ENCODE measurements at regions not wholly inside any gene's neighbourhood (a gene's known extent, or its start where the extent isn't known, plus 50 kb on each side); places are given as distances from the start of the nearest gene placed in this dataset.
"Not testable (repeated sequence)": the region's sequence is repeated elsewhere in the genome, so short reads cannot be mapped to it uniquely, and the experiment has no call there.

DNA sequence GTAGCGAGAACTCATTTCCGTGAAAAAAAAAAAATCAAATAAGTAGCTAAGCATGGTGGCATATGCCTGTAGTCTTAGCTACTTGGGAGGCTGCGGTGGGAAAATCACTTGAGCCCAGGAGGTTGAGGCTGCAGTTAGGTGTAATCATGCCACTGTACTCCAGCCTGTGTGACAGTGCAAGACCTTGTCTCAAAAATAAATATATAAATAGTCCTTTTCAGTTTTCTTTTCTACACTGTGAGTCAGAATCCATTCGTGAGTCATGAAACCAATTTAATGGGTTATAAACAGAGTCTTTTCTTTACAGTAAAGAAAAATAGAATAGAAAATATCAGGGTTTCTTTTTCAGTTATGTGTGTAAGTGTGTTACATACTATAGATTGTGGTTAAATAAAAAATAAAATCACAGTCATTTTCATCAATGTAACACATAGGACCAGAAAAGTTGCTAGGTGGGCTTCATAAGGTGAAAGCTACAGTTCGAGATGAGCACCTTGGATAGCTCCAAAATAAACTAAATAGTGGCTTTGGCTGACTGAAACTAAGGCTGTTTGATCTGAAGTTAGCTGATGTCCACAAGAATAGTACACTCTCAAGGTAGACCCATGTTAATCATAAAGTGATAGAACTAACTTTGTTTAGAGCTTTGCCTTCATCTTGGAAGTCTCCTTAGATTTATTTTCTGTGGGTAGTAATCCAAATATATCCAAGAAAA is 781.1 kb downstream of the GATA3 start:
- no peak for DNase-seq

DNA sequence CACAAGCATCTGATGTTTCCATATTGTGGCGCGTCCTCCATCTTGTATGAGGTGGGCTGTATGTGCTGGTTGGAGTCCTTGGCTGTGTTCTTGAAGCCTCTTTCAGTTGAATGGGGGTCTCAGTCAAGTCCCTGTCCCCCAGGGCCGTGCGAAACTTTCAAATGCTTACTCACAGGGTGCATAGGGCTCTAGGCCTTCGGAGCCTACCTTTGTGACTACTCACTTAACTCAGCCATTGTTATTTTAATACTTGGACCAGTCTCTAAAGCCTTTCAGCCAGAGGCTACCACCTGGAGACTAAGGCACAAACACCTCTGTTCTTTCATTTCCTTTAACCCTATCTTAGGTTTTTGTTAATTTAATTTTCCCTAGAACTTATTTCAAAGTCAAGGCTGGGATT is 785.9 kb downstream of the GATA3 start:
- DNase-seq, result no peak

DNA sequence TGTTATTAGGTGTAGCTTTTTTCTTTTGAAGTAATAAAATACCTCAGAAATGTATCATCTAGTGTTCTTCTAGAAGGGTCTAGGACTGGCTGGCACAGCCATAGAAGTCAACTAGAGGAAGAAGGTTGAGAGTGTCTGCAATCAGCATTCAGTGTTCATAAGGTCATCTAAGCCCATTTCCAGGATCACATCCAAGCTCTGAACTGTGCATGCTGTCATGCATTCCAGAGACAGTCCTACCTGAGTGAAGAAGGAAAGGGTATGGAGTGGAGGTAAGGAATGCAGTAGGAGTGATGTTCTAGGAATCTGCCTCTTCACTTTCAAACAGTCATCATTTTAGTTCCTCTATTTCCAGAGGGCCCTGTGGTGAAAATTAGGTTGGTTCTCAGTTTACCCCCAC is 789.7 kb downstream of the GATA3 start:
- no peak for DNase-seq

DNA sequence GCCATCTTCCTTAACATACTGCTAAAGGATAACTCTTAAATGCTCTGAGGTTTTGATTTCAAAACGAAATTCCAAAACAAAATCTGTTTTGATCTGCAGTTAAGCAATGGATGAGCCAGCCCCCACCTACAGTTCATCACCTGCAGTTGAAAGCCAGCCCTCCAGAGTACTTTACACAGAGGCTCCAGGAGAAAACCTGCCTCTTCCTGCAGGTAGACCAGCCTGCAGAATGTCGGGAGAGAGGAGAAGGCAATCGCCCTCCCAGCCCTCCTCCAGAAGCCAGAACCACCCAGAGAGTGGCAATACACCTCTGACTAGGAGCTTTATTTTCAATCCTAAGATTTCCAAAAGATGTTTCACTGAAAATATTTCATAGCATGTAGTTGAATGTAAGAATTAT is 798.1 kb downstream of the GATA3 start:
- DNase-seq, result no peak

DNA sequence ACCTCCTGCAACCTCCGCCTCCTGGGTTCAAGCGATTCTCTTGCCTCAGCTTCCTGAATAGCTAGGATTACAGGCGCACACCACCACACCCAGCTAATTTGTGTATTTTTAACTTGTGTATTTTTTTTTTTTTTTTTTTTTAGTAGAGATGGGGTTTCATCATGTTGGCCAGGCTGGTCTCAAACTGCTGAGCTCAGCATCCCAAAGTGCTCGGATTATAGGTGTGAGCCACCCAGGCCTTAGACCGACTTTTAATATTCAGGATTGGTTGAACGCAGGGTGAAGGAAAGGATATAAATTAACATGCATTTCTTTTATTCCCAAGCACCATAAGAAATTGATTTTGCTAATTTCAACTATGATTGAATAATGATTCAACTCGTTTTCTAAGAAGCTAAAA is 798.6 kb downstream of the GATA3 start:
- DNase-seq, result no peak

DNA sequence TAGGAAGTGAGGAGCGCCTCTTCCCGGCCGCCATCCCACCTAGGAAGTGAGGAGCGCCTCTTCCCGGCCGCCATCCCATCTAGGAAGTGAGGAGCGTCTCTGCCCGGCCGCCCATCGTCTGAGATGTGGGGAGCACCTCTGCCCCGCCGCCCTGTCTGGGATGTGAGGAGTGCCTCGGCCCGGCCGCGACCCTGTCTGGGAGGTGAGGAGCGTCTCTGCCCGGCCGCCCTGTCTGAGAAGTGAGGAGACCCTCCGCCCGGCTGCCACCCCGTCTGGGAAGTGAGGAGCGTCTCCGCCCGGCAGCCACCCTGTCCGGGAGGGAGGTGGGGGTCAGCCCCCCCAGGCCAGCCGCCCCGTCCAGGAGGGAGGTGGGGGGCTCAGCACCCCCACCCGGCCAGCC is 814.4 kb downstream of the GATA3 start:
- not testable (repeated sequence) for DNase-seq

DNA sequence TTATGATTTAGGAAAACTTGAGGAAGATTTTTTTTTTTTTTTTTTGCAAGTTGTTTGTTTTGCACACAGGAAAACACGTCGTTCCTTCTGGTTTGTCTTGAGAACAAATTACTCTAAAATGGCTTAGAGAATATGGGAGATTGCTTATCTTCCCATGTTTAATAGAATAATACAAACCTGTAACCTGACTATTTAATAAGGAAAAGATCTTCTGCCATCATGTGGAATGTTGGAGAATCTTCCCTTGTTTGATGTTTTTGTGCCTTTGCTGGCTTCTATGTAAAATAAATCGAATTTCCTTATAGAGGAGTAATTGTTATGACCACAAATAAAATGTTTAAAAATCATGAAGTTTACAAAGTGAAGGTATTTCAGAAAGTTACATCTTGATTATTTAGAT is 818.8 kb downstream of the GATA3 start:
- no peak for DNase-seq

DNA sequence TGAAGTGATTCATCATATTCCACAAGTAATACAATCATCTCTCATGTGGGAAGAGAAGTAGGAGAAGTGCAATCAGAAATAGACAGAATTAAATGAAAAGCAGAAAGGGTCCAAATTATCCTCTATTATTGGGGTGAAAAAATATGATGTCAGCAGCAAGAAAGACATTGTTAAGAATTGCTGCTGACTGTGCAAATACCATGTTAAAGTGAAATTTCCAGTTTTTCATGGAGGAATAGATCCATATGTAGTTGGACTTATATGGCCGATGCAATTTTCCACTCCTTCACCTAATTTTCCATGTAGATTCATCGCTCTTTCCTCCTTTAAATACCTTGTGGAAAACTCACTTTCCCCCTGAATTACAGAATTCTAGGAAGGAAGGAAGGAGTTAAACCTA is 819.8 kb downstream of the GATA3 start:
- DNase-seq, result no peak

DNA sequence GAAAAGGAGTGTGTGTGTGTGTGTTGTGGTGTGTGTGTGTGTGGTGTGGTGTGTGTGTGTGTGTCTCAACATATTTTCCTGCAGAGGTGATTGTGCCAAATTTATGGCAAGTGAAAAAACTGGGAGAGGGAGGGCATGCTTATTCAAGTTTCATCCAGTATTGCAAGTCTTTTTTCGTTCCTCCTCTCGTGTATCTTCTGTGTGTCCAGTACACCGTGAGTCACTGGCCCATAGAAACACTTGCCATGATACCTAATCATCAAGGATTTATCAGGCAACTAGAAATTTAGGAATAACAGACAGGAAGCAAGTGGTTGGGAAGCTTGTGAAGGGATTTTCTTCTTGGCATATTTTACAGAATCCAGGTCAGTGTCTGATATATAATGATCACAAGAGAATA is 820.5 kb downstream of the GATA3 start:
- no peak for DNase-seq

DNA sequence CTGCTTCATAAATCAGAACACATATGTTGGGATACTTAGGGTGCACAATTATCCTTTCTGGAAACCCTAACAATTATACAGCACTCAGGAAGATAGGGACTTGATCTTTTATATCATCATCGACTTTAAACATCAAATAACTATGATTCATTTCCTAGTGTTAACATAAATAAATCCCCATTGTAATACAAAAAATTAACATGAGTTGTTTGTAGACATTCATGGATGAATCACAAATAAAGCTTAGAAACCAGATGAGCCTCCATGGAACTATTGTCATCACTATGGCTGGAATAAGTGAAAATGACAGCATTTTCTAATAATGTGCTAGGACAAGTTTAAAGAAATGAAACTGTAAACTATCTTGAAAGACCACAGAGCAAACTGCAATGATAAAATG is 821.7 kb downstream of the GATA3 start:
- no peak for DNase-seq

DNA sequence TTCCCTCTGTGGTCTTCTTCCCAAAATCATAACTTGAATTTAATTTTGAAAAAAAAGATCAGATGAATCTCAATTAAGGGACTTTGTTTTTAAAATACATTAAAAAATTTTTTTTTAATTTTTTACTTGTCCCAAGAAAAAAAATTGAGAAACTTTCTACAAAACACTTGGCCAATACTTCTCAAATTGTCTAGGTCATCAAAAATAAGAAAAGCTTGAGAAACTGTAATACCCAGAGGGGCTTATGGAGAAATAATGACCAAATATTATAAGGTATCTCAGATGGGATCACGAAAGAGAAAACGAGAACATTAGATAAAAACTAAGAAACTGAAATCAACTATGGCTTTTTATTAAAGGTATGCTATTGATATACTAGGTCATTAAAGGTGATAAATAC is 835.0 kb downstream of the GATA3 start:
- no peak for DNase-seq

DNA sequence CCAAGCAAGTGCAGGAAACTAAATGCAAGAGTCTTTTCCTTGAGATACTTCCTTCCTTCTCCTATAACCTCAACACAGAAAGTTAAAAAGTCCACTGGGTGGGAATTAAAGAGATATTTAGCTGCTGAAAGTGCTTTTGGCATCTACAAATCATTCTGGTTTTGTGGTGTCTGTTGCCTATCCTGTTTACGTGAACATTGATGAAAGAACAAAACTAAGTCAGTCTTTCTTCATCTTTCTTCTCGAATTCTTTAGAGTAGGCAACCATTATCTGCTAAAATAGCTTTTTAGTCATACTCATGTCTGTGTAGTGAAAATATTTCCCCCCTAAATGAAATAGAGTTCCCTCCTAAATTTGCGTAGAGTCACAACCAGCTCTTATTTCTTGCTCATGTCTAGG is 838.6 kb downstream of the GATA3 start:
- no peak for DNase-seq

DNA sequence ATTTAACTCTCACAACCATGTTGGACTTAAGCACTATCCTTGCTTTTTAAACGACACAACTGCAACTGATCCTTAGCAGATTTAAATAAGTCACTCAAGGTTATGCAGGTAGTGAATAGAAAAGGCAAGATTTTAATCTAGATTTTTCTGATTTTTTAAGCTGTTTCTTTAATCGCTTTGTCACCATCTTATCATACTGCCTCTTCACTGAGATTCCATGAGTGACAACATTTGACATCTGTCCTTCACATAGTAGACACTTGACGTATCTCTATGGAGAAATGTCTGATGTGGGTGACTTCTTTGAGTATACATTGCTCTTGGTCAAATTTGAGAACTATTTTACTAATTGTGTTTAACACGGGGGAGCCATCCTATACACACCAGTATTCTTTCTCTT is 839.7 kb downstream of the GATA3 start:
- no peak for DNase-seq

DNA sequence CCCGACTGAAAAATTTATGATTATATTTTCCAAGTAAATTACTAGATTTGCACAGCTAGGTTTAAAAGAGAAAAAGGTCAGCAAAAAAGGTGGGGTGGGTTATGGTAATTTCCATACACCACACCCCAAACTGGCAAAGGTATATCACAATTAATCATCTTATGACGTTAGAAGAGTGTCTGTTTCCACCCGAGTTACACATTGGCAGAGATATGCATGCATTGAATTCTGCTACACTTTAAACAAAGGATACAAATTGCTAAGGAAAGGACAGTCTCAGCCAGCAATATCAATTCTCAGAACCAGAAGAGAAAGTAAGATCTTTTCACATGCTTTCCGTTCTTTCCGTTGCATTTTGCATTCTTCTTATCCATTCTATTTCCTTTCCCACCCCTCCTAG is 843.3 kb downstream of the GATA3 start:
- DNase-seq, result no peak

DNA sequence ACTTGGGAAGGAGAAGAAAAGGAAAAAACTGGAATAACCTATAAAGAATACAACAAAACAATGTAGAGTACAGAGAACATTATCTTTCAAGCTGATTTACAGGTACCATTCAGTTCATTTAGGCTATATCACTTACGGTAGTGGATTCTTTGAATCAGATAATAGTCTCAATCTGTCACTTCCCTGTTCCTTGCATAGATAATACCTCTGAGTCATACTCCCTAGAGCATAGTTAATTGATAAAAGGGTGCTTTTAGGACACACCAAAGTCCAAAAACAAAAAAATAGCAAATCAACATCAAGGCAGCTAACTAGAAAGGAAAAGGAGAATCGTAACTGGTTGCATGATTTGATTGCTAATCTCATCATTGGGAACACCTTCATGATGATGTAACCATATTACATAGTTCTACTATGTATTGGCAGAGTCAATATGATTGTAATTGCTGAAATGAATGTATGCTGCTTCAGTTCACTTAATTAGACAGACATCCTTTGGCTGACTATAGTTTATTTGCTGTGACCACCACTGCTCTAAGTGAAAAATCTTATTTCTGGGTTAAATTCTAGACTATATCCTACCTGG is 844.4 kb downstream of the GATA3 start:
- no peak for DNase-seq

DNA sequence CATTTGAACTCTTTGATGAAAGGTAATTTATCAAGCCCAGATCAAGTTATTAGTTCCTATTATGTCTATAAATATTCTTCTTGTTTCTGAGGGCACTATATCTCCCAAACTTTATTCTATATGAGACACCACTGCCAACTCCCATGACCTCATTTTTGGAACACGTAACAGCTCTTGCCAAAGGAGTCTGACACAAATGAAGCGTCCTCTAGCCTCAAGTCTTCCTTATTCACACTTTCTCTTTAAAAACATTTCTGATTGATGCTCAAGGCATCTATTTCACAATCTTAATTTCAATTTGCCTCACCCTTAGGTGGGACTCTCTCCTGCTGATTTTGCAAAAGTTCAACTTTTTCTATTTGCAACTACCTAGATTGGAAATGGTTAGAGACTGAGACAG is 848.4 kb downstream of the GATA3 start:
- no peak for DNase-seq

DNA sequence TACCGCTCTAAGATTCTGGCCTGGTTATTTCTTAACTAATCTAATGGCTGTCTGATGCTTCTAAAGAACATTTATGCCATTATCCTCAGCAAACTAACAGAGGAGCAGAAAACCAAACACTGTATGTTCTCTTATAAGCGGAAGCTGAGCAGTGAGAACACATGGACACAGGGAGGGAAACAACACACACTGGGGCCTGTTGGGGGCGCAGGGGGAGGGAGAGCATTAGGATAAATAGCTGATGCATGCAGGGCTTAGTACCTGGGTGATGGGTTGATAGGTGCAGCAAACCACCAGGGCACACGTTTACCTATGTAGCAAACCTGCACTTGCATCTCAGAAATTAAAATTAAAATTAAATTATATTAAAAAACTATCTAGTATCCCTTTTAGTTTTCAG is 853.5 kb downstream of the GATA3 start:
- no peak for DNase-seq

DNA sequence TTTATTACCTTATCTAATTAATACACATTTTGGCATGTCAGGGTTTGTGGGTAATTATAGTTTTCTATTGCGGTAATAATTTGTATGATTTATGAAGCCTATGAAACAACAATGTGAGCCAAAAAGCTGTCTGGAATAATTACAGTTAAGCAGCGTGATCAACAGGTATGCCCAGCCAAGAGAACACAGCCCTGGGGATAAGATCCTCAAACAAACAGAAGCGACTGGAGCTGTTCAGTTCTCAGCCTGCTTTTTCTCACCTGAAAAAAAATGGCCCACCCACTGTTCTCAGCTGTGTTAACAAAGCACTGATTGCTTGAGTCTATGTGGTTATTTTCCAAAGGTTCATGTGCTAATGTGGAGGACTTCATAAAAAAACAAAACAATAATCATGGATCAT is 855.8 kb downstream of the GATA3 start:
- DNase-seq, result no peak

DNA sequence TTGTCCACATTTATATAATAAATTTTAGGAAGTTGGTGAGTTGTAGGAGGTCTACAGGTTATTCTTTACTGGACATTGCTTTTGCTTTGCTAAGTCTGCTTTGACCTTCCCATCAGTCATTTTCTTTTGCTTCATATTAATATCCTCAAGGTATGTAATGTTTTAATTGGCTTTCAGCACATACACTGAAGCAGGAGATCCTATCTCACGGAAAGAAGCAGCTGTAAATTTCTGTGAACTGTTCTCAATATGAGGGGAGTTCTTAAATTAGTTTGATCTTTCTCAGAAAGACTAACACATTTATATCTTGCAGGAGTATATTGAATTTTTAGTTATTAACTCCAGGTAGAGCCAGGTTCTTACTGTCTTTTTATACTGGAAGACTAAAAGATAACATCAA is 856.5 kb downstream of the GATA3 start:
- DNase-seq, result no peak

DNA sequence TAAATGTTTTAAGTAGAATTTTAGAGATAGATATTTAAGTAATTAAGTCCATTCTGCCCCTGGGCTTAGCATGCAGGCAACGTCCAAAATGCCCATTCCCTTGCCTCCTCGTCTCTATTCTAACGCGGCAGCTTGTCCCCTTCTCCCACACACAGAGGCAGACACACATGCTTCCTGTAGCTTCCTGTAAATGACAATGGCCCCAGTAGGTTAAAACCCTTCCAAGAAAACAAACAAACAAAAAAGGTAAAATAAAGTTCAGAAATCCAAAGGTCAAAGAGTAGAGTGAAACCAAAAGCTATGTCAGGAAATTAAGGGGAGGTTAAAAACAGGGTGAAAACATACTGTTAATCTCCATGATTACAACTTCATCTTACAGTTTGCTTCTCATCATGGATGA is 857.6 kb downstream of the GATA3 start:
- no peak for DNase-seq

DNA sequence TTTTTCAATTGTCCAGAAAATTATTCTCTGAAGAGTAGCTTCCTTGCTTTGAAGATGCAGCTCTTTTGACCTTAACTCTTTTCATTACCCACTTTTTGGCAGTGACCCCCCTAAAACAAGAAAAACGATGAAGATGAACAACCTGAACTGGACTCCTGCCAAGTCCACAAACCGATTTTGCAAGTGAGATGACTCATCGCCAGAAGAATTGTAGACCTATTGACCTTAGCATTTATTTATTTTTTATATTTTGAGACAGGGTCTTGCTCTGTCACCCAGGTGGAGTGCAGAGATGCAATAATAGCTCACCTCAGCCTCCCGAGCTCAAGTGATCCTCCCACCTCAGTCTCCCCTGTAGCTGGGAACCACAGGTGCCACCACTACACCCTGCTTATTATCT is 859.2 kb downstream of the GATA3 start:
- DNase-seq, result no peak

DNA sequence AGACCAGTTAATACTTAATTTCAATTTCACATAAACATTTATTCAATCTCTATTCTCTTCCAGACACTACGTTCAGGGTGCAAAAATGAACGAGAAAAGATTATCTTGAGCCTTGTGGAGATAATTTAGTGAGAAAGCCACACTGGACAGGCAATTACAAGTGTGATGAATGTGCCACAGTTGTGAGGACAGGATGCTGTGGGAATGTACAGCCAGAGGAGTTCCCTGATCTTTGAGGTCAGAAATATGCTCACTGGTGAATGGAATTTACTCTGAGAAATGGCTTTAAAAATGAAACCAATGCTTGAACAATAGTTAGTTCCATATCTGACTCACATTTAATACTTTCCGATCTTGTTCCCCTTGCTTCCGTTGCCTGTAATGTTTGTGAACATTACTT is 864.8 kb downstream of the GATA3 start:
- no peak for DNase-seq

DNA sequence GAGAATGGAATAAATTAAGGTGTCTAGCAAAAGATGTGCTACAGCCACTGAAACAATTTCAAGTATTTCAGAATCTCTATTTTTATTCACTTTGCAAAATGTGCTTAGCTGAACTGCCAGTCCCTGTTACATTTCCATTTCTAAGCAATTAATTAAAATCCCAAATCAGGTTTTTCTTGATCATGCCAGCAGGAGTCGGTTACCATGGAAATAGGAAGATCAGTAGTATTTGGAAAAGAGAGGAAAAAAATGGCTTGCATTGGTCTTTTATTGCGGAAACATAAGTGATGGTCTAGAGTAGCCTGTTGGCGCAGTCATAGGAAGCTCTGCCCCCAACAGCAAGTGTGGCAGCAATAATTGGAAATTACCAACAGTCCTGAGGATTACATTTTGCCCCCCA is 867.1 kb downstream of the GATA3 start:
- no peak for DNase-seq

DNA sequence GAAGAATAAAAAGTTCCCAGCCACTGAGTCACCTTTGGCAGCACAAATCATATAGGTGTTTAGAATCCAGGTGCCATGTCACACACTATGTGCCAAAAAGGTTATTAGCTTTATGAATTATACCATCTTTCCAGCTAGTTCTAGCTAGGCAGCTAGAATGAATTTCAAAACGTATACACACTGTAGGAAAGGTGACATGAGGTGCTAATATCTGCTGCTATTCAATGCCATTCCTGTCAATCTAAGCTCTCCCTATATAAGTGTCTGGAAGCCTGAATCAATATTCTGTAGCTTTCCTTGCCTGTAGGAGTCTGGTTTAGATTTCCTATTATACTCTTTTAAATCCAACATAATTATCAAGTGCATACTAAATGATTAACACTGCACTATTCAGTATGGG is 868.6 kb downstream of the GATA3 start:
- DNase-seq, result no peak

DNA sequence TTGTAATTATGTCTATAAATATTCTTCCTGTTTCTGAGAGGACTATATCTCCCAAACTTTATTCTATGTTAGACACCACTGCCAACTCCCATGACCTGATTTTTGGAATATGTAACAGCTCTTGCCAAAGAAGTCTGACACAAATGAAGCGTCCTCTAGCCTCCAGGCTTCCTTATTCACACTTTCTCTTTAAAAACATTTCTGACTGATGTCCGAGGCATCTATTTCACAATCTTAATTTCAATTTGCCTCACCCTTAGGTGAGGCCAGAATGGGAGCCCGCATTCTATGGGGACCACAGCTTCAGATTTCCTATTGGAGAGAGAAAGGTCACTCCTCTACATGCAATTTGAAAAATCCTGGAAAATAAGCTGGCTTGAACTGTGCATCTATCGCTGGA is 873.2 kb downstream of the GATA3 start:
- DNase-seq, result no peak

All from left hindlimb (tissue), 1 donor.